ENCODE measurements at regions not wholly inside any gene's neighbourhood (a gene's known extent, or its start where the extent isn't known, plus 50 kb on each side); places are given as distances from the start of the nearest gene placed in this dataset.

GRCh38 chr1:147837129-147837963 is 65.2 kb upstream of the GJA8 start:
- no peak for DNase-seq (ENCODE audit: low spot score)
- TF ChIP-seq, protein P1, sequence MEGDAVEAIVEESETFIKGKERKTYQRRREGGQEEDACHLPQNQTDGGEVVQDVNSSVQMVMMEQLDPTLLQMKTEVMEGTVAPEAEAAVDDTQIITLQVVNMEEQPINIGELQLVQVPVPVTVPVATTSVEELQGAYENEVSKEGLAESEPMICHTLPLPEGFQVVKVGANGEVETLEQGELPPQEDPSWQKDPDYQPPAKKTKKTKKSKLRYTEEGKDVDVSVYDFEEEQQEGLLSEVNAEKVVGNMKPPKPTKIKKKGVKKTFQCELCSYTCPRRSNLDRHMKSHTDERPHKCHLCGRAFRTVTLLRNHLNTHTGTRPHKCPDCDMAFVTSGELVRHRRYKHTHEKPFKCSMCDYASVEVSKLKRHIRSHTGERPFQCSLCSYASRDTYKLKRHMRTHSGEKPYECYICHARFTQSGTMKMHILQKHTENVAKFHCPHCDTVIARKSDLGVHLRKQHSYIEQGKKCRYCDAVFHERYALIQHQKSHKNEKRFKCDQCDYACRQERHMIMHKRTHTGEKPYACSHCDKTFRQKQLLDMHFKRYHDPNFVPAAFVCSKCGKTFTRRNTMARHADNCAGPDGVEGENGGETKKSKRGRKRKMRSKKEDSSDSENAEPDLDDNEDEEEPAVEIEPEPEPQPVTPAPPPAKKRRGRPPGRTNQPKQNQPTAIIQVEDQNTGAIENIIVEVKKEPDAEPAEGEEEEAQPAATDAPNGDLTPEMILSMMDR (IDR thresholded peaks at IDR 0.05; ENCODE audit: extremely low read depth, missing control alignments) = no peak

DNA sequence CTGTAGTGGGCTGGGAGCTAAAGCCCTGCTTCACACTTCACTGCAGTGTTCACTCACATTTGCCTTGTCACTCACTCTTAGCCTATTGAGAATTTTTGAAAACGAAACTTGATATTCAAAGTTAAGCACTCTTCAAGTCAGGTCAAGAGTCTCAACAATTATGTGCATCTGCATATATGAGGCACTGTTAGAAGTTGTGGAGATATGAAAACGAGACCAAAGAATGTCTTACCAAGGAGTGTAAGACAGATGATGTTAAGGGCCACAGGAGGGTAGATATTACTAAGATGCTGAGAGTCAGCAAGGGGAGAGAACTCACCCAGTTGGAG is 64.7 kb upstream of the GJA8 start:
- TF ChIP-seq, protein P1 (IDR thresholded peaks at IDR 0.05; ENCODE audit: extremely low read depth, missing control alignments) = no peak
- no peak for DNase-seq (ENCODE audit: low spot score)

GRCh38 chr1:147840909-147841308 is 61.7 kb upstream of the GJA8 start:
- DNase-seq (ENCODE audit: low spot score) = peak; percentile 12
- TF ChIP-seq, protein P1 (IDR thresholded peaks at IDR 0.05; ENCODE audit: extremely low read depth, missing control alignments) = peak; percentile 13

DNA sequence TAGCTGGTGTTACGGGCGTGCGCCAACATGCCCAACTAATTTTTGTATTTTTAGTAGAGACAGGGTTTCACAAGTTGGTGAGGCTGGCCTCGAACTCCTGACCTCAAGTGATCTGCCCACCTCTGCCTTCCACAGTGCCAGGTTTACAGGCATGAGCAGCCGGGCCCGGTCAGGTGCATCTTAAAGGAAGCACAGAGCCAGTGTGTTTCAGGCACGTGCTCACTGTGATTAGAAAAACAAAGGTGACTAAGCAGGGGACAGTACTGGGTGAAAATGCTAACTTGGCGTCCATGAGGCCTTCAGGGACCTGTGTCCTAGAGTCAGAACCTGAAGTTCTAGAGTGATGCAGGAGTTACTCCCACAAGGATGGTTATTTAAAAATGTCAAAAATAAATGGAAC is 60.0 kb upstream of the GJA8 start:
- TF ChIP-seq, protein P1 (IDR thresholded peaks at IDR 0.05; ENCODE audit: extremely low read depth, missing control alignments) = no peak
- no peak for DNase-seq (ENCODE audit: low spot score)

GRCh38 chr1:147843486-147843885 is 59.1 kb upstream of the GJA8 start:
- no peak for DNase-seq (ENCODE audit: low spot score)
- TF ChIP-seq, protein P1 (IDR thresholded peaks at IDR 0.05; ENCODE audit: extremely low read depth, missing control alignments) = no peak

DNA sequence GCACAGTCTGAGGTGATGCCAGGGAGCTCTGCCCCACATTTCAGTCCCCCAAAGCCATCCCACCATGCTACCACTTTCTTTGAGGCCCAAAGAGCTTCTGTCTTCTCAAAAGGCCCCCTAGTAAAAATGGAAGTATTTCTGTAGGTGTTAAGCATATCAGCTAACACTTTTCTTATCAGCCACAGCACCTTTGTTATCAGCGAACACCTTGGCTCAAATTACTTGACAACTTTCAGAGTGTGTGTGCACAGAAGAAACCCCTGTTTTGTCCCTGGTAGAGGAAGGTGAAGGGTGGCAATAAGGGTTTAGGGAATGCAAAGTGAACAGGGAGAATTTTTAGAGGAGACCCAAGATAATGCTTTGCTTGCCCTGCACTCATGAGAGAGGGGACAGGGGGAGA is 54.8 kb upstream of the GJA8 start:
- TF ChIP-seq, protein P1 (IDR thresholded peaks at IDR 0.05; ENCODE audit: extremely low read depth, missing control alignments) = no peak
- DNase-seq (ENCODE audit: low spot score) = no peak

DNA sequence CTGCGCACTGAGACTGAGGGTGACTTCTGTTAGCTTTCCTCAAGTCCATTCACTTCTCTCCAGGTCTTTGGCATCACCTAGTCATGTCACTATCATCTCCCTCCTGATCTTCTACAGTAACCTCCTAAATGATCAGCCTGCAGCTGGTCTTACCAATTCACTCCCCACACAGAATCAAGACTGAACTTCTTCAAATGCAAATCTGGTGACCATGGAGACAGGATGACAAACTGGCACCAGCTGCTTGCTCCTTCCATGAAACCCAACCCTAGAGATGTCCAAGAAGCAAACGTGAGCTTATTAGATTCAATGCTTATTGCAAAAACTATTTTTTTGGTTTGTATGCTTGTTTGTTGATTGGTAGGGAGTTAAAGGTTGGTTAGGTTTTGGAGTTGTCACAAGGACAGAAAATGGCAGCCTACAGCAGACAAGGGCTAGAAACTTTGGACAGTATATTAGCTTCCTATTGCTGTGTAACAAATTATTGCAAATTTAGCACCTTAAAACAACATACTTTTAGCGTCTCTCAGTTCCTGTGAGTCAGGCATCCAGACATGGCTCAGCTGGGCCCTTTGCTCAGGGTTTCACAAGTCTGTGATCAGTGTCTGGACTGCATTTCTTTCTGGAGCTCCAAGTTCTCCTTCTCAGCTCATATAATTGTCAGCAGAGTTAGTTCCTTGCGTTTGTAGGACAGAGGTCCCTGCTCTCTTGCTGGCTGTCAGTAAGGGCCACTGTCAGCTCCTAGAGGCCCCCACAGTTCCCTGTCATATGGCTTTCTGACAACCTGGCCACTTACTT is 53.3 kb upstream of the GJA8 start:
- no peak for DNase-seq (ENCODE audit: low spot score)
- TF ChIP-seq, protein P1 (IDR thresholded peaks at IDR 0.05; ENCODE audit: extremely low read depth, missing control alignments) = no peak

Measured in GM20000 (cell line).